Uterus (tissue), 2 donors: ENCODE measurements at regions not wholly inside any gene's neighbourhood (a gene's known extent, or its start where the extent isn't known, plus 50 kb on each side); places are given as distances from the start of the nearest gene placed in this dataset.

Experiments used
- CTCF ChIP-seq, 4 experiments: fragments of 200-600 bp in 2 of 4; fragments of 450-650 bp in 2 of 4; sonication (generic) in 2 of 4; IDR thresholded peaks; one replicate each; pipeline ENCODE4 v1.5.1; 2016 to 2019; ENCODE audit warnings: antibody characterized with exemption in 4 of 4, mild to moderate bottlenecking in 2 of 4, moderate library complexity in 1 of 4
- POLR2A ChIP-seq, 2 donors: fragments of 450-650 bp; IDR thresholded peaks; one replicate each; pipeline ENCODE4 v1.6.1; 2016; ENCODE audit warnings: antibody characterized with exemption in 2 of 2, mild to moderate bottlenecking in 1 of 2, moderate library complexity in 1 of 2

- TF ChIP-seq POLR2A (IDR thresholded peaks at IDR 0.05): no peak
- no peak for TF ChIP-seq CTCF (IDR thresholded peaks at IDR 0.05)
These were observed 428.0 kb downstream of the PLPP3 start for GRCh38 chr1:56151402-56151801.
